ENCODE measurements at regions not wholly inside any gene's neighbourhood (a gene's known extent, or its start where the extent isn't known, plus 50 kb on each side); places are given as distances from the start of the nearest gene placed in this dataset.
"Not testable (repeated sequence)": the region's sequence is repeated elsewhere in the genome, so short reads cannot be mapped to it uniquely, and the experiment has no call there.

- no peak for DNase-seq
Observed at GRCh38 chr6:21773576-21773968, 180.0 kb downstream of the SOX4 start.

- no peak for DNase-seq
Observed at GRCh38 chr6:21777846-21778245, 184.3 kb downstream of the SOX4 start.

GRCh38 chr6:21780141-21780540 is 186.6 kb downstream of the SOX4 start:
- no peak for DNase-seq

GRCh38 chr6:21780679-21781078 is 187.1 kb downstream of the SOX4 start:
- DNase-seq = no peak

GRCh38 chr6:21781128-21781527 is 187.6 kb downstream of the SOX4 start:
- no peak for DNase-seq

GRCh38 chr6:21785164-21785563 is 191.6 kb downstream of the SOX4 start:
- DNase-seq = no peak

- no peak for DNase-seq
Observed at GRCh38 chr6:21791056-21791455, 197.5 kb downstream of the SOX4 start.

- DNase-seq = no peak
Observed at GRCh38 chr6:21791581-21791980, 198.0 kb downstream of the SOX4 start.

- DNase-seq = no peak
Observed at GRCh38 chr6:21792177-21792576, 198.6 kb downstream of the SOX4 start.

GRCh38 chr6:21796979-21797378 is 203.4 kb downstream of the SOX4 start:
- not testable (repeated sequence) for DNase-seq

- DNase-seq = no peak
Observed at GRCh38 chr6:21798468-21798867, 204.9 kb downstream of the SOX4 start.

- no peak for DNase-seq
Observed at GRCh38 chr6:21800330-21800729, 206.8 kb downstream of the SOX4 start.

- no peak for DNase-seq
Observed at GRCh38 chr6:21800948-21801438, 207.4 kb downstream of the SOX4 start.

GRCh38 chr6:21801446-21802174 is 208.1 kb downstream of the SOX4 start:
- DNase-seq = no peak

GRCh38 chr6:21802175-21802822 is 208.7 kb downstream of the SOX4 start:
- DNase-seq = no peak

GRCh38 chr6:21804941-21805610 is 211.5 kb downstream of the SOX4 start:
- DNase-seq = no peak

GRCh38 chr6:21807299-21808044 is 213.9 kb downstream of the SOX4 start:
- DNase-seq = no peak

GRCh38 chr6:21808045-21808470 is 214.5 kb downstream of the SOX4 start:
- DNase-seq = no peak

GRCh38 chr6:21808551-21809242 is 215.1 kb downstream of the SOX4 start:
- no peak for DNase-seq

GRCh38 chr6:21811484-21811883 is 217.9 kb downstream of the SOX4 start:
- DNase-seq = no peak

GRCh38 chr6:21816231-21816630 is 222.7 kb downstream of the SOX4 start:
- DNase-seq = no peak

- no peak for DNase-seq
Observed at GRCh38 chr6:21820442-21820841, 226.9 kb downstream of the SOX4 start.

- no peak for DNase-seq
Observed at GRCh38 chr6:21823371-21823770, 229.8 kb downstream of the SOX4 start.
